A673 (cell line): ENCODE measurements at regions not wholly inside any gene's neighbourhood (a gene's known extent, or its start where the extent isn't known, plus 50 kb on each side); places are given as distances from the start of the nearest gene placed in this dataset.
"Not testable (repeated sequence)": the region's sequence is repeated elsewhere in the genome, so short reads cannot be mapped to it uniquely, and the experiment has no call there.

Source experiments
- BruUV-seq: library from RNA; stranded (reverse); fragments of 400-500 nt; replicated peaks from 2 replicates; lab custom pipeline; 2021; lab: Mats Ljungman, UMichigan
- CTCF ChIA-PET: fragments of 300-600 bp; sonication (Branson Sonifier 250); formaldehyde crosslinking; loops from one replicate; lab custom pipeline; 2022; ENCODE audit warnings: antibody characterized with exemption; lab: Charles Lee
- POLR2A ChIA-PET: fragments of 300-600 bp; sonication (Branson Sonifier 250); formaldehyde crosslinking; loops from one replicate; lab custom pipeline; 2022; ENCODE audit warnings: antibody characterized with exemption; ENCODE audit not compliant: low non-redundant PET; lab: Charles Lee
- DNase-seq: peaks from one replicate; pipeline ENCODE4 v3.0.0-alpha.2; 2015; ENCODE audit warnings: low spot score
- H3K27ac ChIP-seq: fragments of 200-600 bp; sonication (generic); 2 replicates; pipeline ENCODE4 v1.5.1; 2016; ENCODE audit warnings: mixed run types, low read depth, mild to moderate bottlenecking, mixed read lengths, antibody characterized with exemption, low read length; ENCODE audit not compliant: poor library complexity, severe bottlenecking
- H3K27me3 ChIP-seq: fragments of 200-600 bp; sonication (generic); replicated peaks from 2 replicates; pipeline ENCODE4 v1.6.1; 2017; ENCODE audit warnings: mixed run types, low read depth, mild to moderate bottlenecking, mixed read lengths, antibody characterized with exemption, low read length; ENCODE audit not compliant: insufficient read depth, poor library complexity
- H3K36me3 ChIP-seq: fragments of 200-600 bp; sonication (generic); 2 replicates; pipeline ENCODE4 v1.6.1; 2016; ENCODE audit warnings: mixed run types, mild to moderate bottlenecking, mixed read lengths, antibody characterized with exemption, low read length; ENCODE audit not compliant: insufficient read depth, poor library complexity, severe bottlenecking
- H3K4me1 ChIP-seq: fragments of 200-600 bp; sonication (generic); 2 replicates; pipeline ENCODE4 v1.6.1; 2017; ENCODE audit warnings: mixed run types, mild to moderate bottlenecking, mixed read lengths, antibody characterized with exemption, low read length; ENCODE audit not compliant: insufficient read depth, poor library complexity, severe bottlenecking
- H3K4me3 ChIP-seq: fragments of 200-600 bp; sonication (generic); 2 replicates; pipeline ENCODE4 v1.5.1; 2016; ENCODE audit warnings: low read depth, mixed run types, mild to moderate bottlenecking, mixed read lengths, low read length; ENCODE audit not compliant: poor library complexity, severe bottlenecking
- H3K9me3 ChIP-seq: fragments of 200-600 bp; sonication (generic); 2 replicates; pipeline ENCODE4 v1.6.1; 2016; ENCODE audit warnings: mixed run types, low read depth, mild to moderate bottlenecking, mixed read lengths, antibody characterized with exemption, low read length; ENCODE audit not compliant: poor library complexity, severe bottlenecking
- EZH2 ChIP-seq: fragments of 200-600 bp; sonication (generic); IDR thresholded peaks from 2 replicates; pipeline ENCODE4 v1.6.1; 2017; ENCODE audit warnings: borderline replicate concordance, low read depth, mild to moderate bottlenecking, mixed read lengths, antibody characterized with exemption, low read length; ENCODE audit not compliant: poor library complexity, severe bottlenecking
- intact Hi-C: fragments of 100-400 bp; cut with micrococcal nuclease; formaldehyde crosslinking; loops from one replicate; pipeline ENCODE4 v1.10.0; 2022; ENCODE audit not compliant: unreplicated experiment
- TF ChIP-seq, protein P1 (sequence below): fragments of 300-800, 200-600 bp; sonication (generic); conservative IDR thresholded peaks from 2 replicates; pipeline ENCODE4 v1.5.1; 2017; ENCODE audit warnings: low read depth, mild to moderate bottlenecking, antibody characterized with exemption, low read length, moderate library complexity, mixed read lengths

DNA sequence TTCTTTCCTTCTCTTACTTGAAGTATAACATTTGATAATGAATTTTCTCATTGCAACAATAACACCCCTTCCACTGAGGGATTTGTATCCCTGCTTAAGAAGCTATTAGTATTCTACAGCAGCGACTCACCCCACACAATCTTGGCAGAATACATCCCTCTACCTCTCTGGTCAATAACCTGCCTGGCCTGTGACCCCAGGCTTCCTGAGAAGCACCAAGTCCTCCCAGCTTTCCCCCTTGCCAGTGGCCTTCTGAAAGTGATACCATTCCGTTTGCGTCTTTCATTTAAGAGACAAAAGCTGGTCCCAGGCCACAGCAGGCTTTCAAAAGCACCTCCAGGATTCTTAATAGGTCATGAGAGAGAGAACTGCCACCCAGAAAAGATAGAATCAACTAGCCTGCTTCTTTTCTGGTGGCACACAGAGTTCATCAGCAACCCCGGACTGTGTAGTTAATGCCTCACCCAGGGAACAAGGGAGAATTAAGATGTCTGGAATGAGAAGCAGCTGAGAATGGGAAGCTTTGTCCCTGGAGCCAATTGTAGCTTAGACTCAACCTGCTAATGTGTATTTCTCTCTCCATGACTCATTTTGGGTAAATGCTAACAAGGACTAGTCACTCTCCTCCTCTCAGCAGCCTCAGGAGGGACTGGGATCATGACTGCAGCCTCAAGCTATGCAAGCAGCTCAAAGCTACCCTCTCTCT is 101.0 kb upstream of the CPNE4 start:
- ChIA-PET CTCF (no interaction called here), POLR2A (no interaction called here)
- DNase-seq = peak; percentile 10
- no peaks in the 10 kb centered on the region for H3K9me3 ChIP-seq
- no peak overlapping the region for H3K4me3 ChIP-seq
- peaks cover 4% of the 10 kb centered on the region for H3K27me3 ChIP-seq
- H3K4me1 ChIP-seq = no peaks in the 10 kb centered on the region
- no TSS peak for BruUV-seq
- TF ChIP-seq EZH2 = no peak
- TF ChIP-seq, protein P1, sequence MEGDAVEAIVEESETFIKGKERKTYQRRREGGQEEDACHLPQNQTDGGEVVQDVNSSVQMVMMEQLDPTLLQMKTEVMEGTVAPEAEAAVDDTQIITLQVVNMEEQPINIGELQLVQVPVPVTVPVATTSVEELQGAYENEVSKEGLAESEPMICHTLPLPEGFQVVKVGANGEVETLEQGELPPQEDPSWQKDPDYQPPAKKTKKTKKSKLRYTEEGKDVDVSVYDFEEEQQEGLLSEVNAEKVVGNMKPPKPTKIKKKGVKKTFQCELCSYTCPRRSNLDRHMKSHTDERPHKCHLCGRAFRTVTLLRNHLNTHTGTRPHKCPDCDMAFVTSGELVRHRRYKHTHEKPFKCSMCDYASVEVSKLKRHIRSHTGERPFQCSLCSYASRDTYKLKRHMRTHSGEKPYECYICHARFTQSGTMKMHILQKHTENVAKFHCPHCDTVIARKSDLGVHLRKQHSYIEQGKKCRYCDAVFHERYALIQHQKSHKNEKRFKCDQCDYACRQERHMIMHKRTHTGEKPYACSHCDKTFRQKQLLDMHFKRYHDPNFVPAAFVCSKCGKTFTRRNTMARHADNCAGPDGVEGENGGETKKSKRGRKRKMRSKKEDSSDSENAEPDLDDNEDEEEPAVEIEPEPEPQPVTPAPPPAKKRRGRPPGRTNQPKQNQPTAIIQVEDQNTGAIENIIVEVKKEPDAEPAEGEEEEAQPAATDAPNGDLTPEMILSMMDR = no peak
- no peaks in the 10 kb centered on the region for H3K36me3 ChIP-seq
- intact Hi-C loops = no loop called here
- H3K27ac ChIP-seq = no peak overlapping the region

GRCh38 chr3:132136334-132136716 is 101.5 kb upstream of the CPNE4 start:
- Histone ChIP-seq H3K4me3 (no peak overlapping the region), H3K27me3 (peaks cover 4% of the 10 kb centered on the region), H3K4me1 (no peaks in the 10 kb centered on the region), H3K27ac (no peak overlapping the region), H3K9me3 (no peaks in the 10 kb centered on the region), H3K36me3 (no peaks in the 10 kb centered on the region)
- TF ChIP-seq, protein P1 = no peak
- no peak for TF ChIP-seq EZH2
- intact Hi-C loops = no loop called here
- ChIA-PET POLR2A (no interaction called here), CTCF (no interaction called here)
- no peak for DNase-seq
- BruUV-seq = no TSS peak

- H3K36me3 ChIP-seq, BruUV-seq, intact Hi-C loops, H3K4me3 ChIP-seq, POLR2A ChIA-PET, CTCF ChIA-PET, H3K9me3 ChIP-seq, H3K27ac ChIP-seq, H3K4me1 ChIP-seq, H3K27me3 ChIP-seq, DNase-seq: not testable (repeated sequence)
Observed at GRCh38 chr3:132136902-132137301, 102.1 kb upstream of the CPNE4 start.

GRCh38 chr3:132145833-132146232 is 111.0 kb upstream of the CPNE4 start:
- BruUV-seq = no TSS peak
- no peaks in the 10 kb centered on the region for H3K27me3 ChIP-seq
- H3K4me1 ChIP-seq = no peaks in the 10 kb centered on the region
- CTCF ChIA-PET = no interaction called here
- TF ChIP-seq, protein P1 = no peak
- no peak for TF ChIP-seq EZH2
- no peak overlapping the region for H3K4me3 ChIP-seq
- H3K36me3 ChIP-seq = no peaks in the 10 kb centered on the region
- intact Hi-C loops = no loop called here
- no peak overlapping the region for H3K27ac ChIP-seq
- H3K9me3 ChIP-seq = no peaks in the 10 kb centered on the region
- POLR2A ChIA-PET = no interaction called here
- no peak for DNase-seq
